Liver (tissue), 8 donors: ENCODE measurements at regions not wholly inside any gene's neighbourhood (a gene's known extent, or its start where the extent isn't known, plus 50 kb on each side); places are given as distances from the start of the nearest gene placed in this dataset.

Experiments used
- DNase-seq: peaks from one replicate; pipeline ENCODE4 v3.0.0-alpha.2; 2017; ENCODE audit warnings: low spot score
- H3K27ac ChIP-seq, 2 donors: one replicate each; pipeline ENCODE4 v1.7.0; 2013; ENCODE audit warnings: inconsistent platforms in 2 of 2, low read length in 2 of 2, control low read depth in 1 of 2, low read depth in 1 of 2, mild to moderate bottlenecking in 1 of 2
- H3K27me3 ChIP-seq, 4 donors: one replicate each; pipeline versions ENCODE4 v1.6.1 to v1.7.0; 2013; ENCODE audit warnings: low read length in 3 of 4, inconsistent platforms in 1 of 4, mild to moderate bottlenecking in 1 of 4, moderate library complexity in 1 of 4; ENCODE audit not compliant: control insufficient read depth in 4 of 4, insufficient read depth in 4 of 4
- H3K36me3 ChIP-seq, 4 donors: one replicate each; pipeline versions ENCODE4 v1.6.1 to v1.7.0; 2013; ENCODE audit warnings: low read length in 3 of 4, mild to moderate bottlenecking in 3 of 4, low read depth in 1 of 4, moderate library complexity in 1 of 4; ENCODE audit not compliant: control insufficient read depth in 4 of 4, insufficient read depth in 3 of 4
- H3K4me1 ChIP-seq, 4 donors: one replicate each; pipeline versions ENCODE4 v1.6.1 to v1.7.0; 2013; ENCODE audit warnings: low read length in 3 of 4, mild to moderate bottlenecking in 3 of 4, moderate library complexity in 1 of 4; ENCODE audit not compliant: control insufficient read depth in 4 of 4, insufficient read depth in 4 of 4
- H3K4me3 ChIP-seq, 3 donors: one replicate each; pipeline versions ENCODE4 v1.6.1 to v1.7.0; 2013; ENCODE audit warnings: low read length in 3 of 3, control low read depth in 1 of 3, low read depth in 1 of 3, mild to moderate bottlenecking in 1 of 3
- H3K9ac ChIP-seq, 2 donors: one replicate each; pipeline ENCODE4 v1.7.0; 2013; ENCODE audit warnings: low read length in 2 of 2, mild to moderate bottlenecking in 2 of 2, moderate library complexity in 2 of 2, control low read depth in 1 of 2, low read depth in 1 of 2
- H3K9me3 ChIP-seq, 4 donors: one replicate each; pipeline versions ENCODE4 v1.6.1 to v1.7.0; 2013; ENCODE audit warnings: low read length in 3 of 4; ENCODE audit not compliant: control insufficient read depth in 4 of 4
- CTCF ChIP-seq: fragments of 150-350 bp; IDR thresholded peaks from 2 replicates; pipeline ENCODE4 v1.5.1; 2017; ENCODE audit warnings: improper control_type of control experiment, low read depth, low read length; ENCODE audit not compliant: missing input control
- EGR1 ChIP-seq, 2 donors: IDR thresholded peaks; 2 replicates each; pipeline ENCODE4 v1.6.1; 2016 to 2018; ENCODE audit warnings: antibody characterized with exemption in 2 of 2, low read depth in 2 of 2
- FOXA1 ChIP-seq: IDR thresholded peaks from 2 replicates; pipeline ENCODE4 v1.6.1; 2016; ENCODE audit warnings: antibody characterized with exemption
- FOXA2 ChIP-seq: IDR thresholded peaks from 2 replicates; pipeline ENCODE4 v1.6.1; 2016; ENCODE audit warnings: antibody characterized with exemption
- GABPA ChIP-seq, 2 donors: IDR thresholded peaks in 1 of 2; conservative IDR thresholded peaks in 1 of 2; 2 replicates each; pipeline ENCODE4 v1.6.1; 2016; ENCODE audit warnings: antibody characterized with exemption in 2 of 2, mild to moderate bottlenecking in 1 of 2, moderate library complexity in 1 of 2
- HNF4A ChIP-seq, 2 donors: conservative IDR thresholded peaks; 2 replicates each; pipeline ENCODE4 v1.6.1; 2016; ENCODE audit warnings: antibody characterized with exemption in 2 of 2, mild to moderate bottlenecking in 2 of 2
- HNF4G ChIP-seq: IDR thresholded peaks from 2 replicates; pipeline ENCODE4 v1.6.1; 2016; ENCODE audit warnings: antibody characterized with exemption
- JUND ChIP-seq, 2 donors: IDR thresholded peaks; 2 replicates each; pipeline ENCODE4 v1.6.1; 2016; ENCODE audit warnings: antibody characterized with exemption in 2 of 2
- NR2F2 ChIP-seq: IDR thresholded peaks from 2 replicates; pipeline ENCODE4 v1.6.1; 2016; ENCODE audit warnings: antibody characterized with exemption
- RXRA ChIP-seq, 2 donors: IDR thresholded peaks; 2 replicates each; pipeline ENCODE4 v1.6.1; 2017 to 2018; ENCODE audit warnings: antibody characterized with exemption in 2 of 2, mild to moderate bottlenecking in 1 of 2
- SP1 ChIP-seq: IDR thresholded peaks from 2 replicates; pipeline ENCODE4 v1.6.1; 2018; ENCODE audit warnings: antibody characterized with exemption, mild to moderate bottlenecking
- TAF1 ChIP-seq: conservative IDR thresholded peaks from 2 replicates; pipeline ENCODE4 v1.6.1; 2016; ENCODE audit warnings: antibody characterized with exemption, mild to moderate bottlenecking
- YY1 ChIP-seq: IDR thresholded peaks from 2 replicates; pipeline ENCODE4 v1.6.1; 2016; ENCODE audit warnings: antibody characterized with exemption, mild to moderate bottlenecking
- ZBTB33 ChIP-seq: IDR thresholded peaks from 2 replicates; pipeline ENCODE4 v1.6.1; 2016; ENCODE audit warnings: antibody characterized with exemption
- WGBS: extraction: QIAGEN DNeasy Blood & Tissue Kit; methylation state at CpG from one replicate; pipeline ENCODE4 v1.1.7; 2013; 5-methylcytosine and 5-hydroxymethylcytosine counted together
- TF ChIP-seq, protein P1 (sequence below): IDR thresholded peaks from 2 replicates; pipeline ENCODE4 v1.6.1; 2016; ENCODE audit warnings: antibody characterized with exemption, mild to moderate bottlenecking
- TF ChIP-seq, protein P2 (sequence below): IDR thresholded peaks from 2 replicates; pipeline ENCODE4 v1.6.1; 2016; ENCODE audit warnings: antibody characterized with exemption
- donor health status: healthy.
- donor health status: healthy.
- donor health status: healthy.
- donor health status: healthy.
- donor health status: healthy.

GRCh38 chr15:92719021-92719420 is 63.4 kb upstream of the FAM174B start (continued):
- TF ChIP-seq ZBTB33: no peak
- TF ChIP-seq GABPA (IDR thresholded peaks at IDR 0.05 in 1 of 2, conservative IDR thresholded peaks at IDR 0.05 in 1 of 2): no peak

GRCh38 chr15:92724144-92724543 is 68.6 kb upstream of the FAM174B start:
- H3K27ac ChIP-seq: no peak overlapping the region
- DNase-seq: no peak
- H3K9me3 ChIP-seq: no peaks in the 10 kb centered on the region
- no peak for TF ChIP-seq TAF1
- TF ChIP-seq SP1: no peak
- no peak for TF ChIP-seq CTCF
- no peak for TF ChIP-seq EGR1 (IDR thresholded peaks at IDR 0.05; ENCODE audit: low read depth in 2 of 2)
- TF ChIP-seq, protein P1, sequence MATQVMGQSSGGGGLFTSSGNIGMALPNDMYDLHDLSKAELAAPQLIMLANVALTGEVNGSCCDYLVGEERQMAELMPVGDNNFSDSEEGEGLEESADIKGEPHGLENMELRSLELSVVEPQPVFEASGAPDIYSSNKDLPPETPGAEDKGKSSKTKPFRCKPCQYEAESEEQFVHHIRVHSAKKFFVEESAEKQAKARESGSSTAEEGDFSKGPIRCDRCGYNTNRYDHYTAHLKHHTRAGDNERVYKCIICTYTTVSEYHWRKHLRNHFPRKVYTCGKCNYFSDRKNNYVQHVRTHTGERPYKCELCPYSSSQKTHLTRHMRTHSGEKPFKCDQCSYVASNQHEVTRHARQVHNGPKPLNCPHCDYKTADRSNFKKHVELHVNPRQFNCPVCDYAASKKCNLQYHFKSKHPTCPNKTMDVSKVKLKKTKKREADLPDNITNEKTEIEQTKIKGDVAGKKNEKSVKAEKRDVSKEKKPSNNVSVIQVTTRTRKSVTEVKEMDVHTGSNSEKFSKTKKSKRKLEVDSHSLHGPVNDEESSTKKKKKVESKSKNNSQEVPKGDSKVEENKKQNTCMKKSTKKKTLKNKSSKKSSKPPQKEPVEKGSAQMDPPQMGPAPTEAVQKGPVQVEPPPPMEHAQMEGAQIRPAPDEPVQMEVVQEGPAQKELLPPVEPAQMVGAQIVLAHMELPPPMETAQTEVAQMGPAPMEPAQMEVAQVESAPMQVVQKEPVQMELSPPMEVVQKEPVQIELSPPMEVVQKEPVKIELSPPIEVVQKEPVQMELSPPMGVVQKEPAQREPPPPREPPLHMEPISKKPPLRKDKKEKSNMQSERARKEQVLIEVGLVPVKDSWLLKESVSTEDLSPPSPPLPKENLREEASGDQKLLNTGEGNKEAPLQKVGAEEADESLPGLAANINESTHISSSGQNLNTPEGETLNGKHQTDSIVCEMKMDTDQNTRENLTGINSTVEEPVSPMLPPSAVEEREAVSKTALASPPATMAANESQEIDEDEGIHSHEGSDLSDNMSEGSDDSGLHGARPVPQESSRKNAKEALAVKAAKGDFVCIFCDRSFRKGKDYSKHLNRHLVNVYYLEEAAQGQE: no peak
- no peak for TF ChIP-seq NR2F2
- H3K9ac ChIP-seq: no peak overlapping the region
- H3K4me3 ChIP-seq: no peak overlapping the region
- no peaks in the 10 kb centered on the region for H3K4me1 ChIP-seq
- no peaks in the 10 kb centered on the region for H3K36me3 ChIP-seq
- WGBS: 62% methylated on average over 2 of the region's 2 CpGs
- H3K27me3 ChIP-seq: no peaks in the 10 kb centered on the region

- TF ChIP-seq ZBTB33 (no peak), NR2F2 (no peak), HNF4G (no peak), YY1 (no peak), GABPA (IDR thresholded peaks at IDR 0.05 in 1 of 2, conservative IDR thresholded peaks at IDR 0.05 in 1 of 2) (no peak), SP1 (no peak), JUND (IDR thresholded peaks at IDR 0.05) (no peak), TAF1 (no peak), FOXA2 (no peak), FOXA1 (no peak), HNF4A (conservative IDR thresholded peaks at IDR 0.05) (no peak), EGR1 (IDR thresholded peaks at IDR 0.05; ENCODE audit: low read depth in 2 of 2) (no peak), RXRA (IDR thresholded peaks at IDR 0.05) (no peak)
- TF ChIP-seq, protein P1: no peak
- TF ChIP-seq, protein P2, sequence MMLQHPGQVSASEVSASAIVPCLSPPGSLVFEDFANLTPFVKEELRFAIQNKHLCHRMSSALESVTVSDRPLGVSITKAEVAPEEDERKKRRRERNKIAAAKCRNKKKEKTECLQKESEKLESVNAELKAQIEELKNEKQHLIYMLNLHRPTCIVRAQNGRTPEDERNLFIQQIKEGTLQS: no peak
- Histone ChIP-seq H3K4me3 (no peak overlapping the region), H3K27me3 (no peaks in the 10 kb centered on the region), H3K36me3 (no peaks in the 10 kb centered on the region), H3K9me3 (no peaks in the 10 kb centered on the region), H3K27ac (no peak overlapping the region), H3K9ac (no peak overlapping the region), H3K4me1 (no peaks in the 10 kb centered on the region)
- 96% methylated on average over 2 of the region's 2 CpGs for WGBS
- DNase-seq: no peak
These were observed 69.6 kb upstream of the FAM174B start for GRCh38 chr15:92725171-92725570.
